ENCODE measurements at regions not wholly inside any gene's neighbourhood (a gene's known extent, or its start where the extent isn't known, plus 50 kb on each side); places are given as distances from the start of the nearest gene placed in this dataset.

- TF ChIP-seq EZH2 (IDR thresholded peaks at IDR 0.05; ENCODE audit: insufficient read depth, poor library complexity, severe bottlenecking), result no peak
- TF ChIP-seq EZH2phosphoT487 (IDR thresholded peaks at IDR 0.05; ENCODE audit: insufficient read depth, low read depth), result no peak
Observed at GRCh38 chr5:158017469-158017868, 158.5 kb upstream of the CLINT1 start.

Data from GM23248 (cell line).